Naive B cell (primary cell): ENCODE measurements at regions not wholly inside any gene's neighbourhood (a gene's known extent, or its start where the extent isn't known, plus 50 kb on each side); places are given as distances from the start of the nearest gene placed in this dataset.
"Not testable (repeated sequence)": the region's sequence is repeated elsewhere in the genome, so short reads cannot be mapped to it uniquely, and the experiment has no call there.

Experiments used
- ATAC-seq, 2 donors: fragments of 150-1000 bp; cut with Tn5 transposase; 2 replicates each; pipeline ENCODE4 v1.10.0; 2021; ENCODE audit warnings: low read depth in 2 of 2, mild to moderate bottlenecking in 2 of 2, moderate library complexity in 2 of 2
- DNase-seq: peaks from one replicate; pipeline ENCODE4 v3.0.0; 2022
- H3K27ac Mint-ChIP-seq, 6 donors: one replicate each; pipeline ENCODE4 v1.8.0; 2020 to 2022; ENCODE audit warnings: mild to moderate bottlenecking in 6 of 6, mixed read lengths in 6 of 6, moderate library complexity in 5 of 6, inconsistent platforms in 2 of 6
- H3K27me3 Mint-ChIP-seq, 3 donors: one replicate each; pipeline ENCODE4 v1.8.0; 2021 to 2022; ENCODE audit warnings: mixed read lengths in 3 of 3, mild to moderate bottlenecking in 1 of 3
- H3K36me3 Mint-ChIP-seq, 2 donors: one replicate each; pipeline ENCODE4 v1.8.0; 2020 to 2022; ENCODE audit warnings: mixed read lengths in 2 of 2, inconsistent platforms in 1 of 2, mild to moderate bottlenecking in 1 of 2
- H3K4me1 Mint-ChIP-seq, 3 donors: one replicate each; pipeline ENCODE4 v1.8.0; 2020 to 2022; ENCODE audit warnings: mixed read lengths in 3 of 3, inconsistent platforms in 1 of 3, mild to moderate bottlenecking in 1 of 3, moderate library complexity in 1 of 3
- H3K4me3 Mint-ChIP-seq, 8 donors: one replicate each; pipeline ENCODE4 v1.8.0; 2020 to 2022; ENCODE audit warnings: mild to moderate bottlenecking in 8 of 8, mixed read lengths in 8 of 8, moderate library complexity in 8 of 8, inconsistent platforms in 2 of 8
- H3K9me3 Mint-ChIP-seq, 7 donors: one replicate each; pipeline ENCODE4 v1.8.0; 2020 to 2022; ENCODE audit warnings: mixed read lengths in 7 of 7, mild to moderate bottlenecking in 5 of 7, inconsistent platforms in 2 of 7, moderate library complexity in 1 of 7

GRCh38 chr16:75945916-75946457, 219.7 kb upstream of the CPHXL start:
- Mint-ChIP-seq H3K4me3 (no peak overlapping the region), H3K4me1 (no peaks in the 10 kb centered on the region), H3K36me3 (no peaks in the 10 kb centered on the region), H3K27ac (no peak overlapping the region), H3K27me3 (peaks cover 0 to 4% (median 0%) of the 10 kb centered on the region in 3 donors), H3K9me3 (peaks cover 0 to 3% (median 0%) of the 10 kb centered on the region in 7 donors)
- ATAC-seq = no peak
- no peak for DNase-seq

DNA sequence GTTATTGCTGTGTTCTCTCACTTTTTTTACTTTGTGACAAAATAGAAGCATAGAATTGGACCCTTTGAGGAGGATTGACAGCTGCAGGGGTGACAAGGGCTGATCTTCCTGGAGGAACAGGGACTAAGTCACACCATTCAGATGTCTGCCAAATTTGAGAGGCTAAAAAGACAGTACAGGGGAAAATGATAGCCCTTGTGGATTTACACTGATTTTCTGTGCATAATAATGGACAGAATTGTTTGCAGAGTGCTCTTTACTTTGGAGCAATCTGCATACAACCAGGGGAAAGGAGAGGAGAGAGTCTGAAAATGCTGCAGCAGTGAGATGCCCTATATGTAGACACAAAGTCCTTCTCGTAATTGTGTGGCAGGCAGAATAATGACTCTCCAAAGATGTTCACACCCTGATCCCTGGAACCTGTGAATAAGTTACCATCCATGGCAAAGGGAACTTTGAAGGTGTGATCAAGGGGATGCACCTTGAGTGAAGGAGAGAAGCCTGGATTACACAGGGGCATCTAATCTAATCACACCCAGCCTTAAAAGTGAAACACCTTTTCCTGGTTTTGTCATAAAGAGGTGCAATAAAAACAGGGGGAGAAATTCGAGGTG, 221.4 kb upstream of the CPHXL start:
- Mint-ChIP-seq H3K4me3 (no peak overlapping the region), H3K9me3 (peaks cover 0 to 5% (median 0%) of the 10 kb centered on the region in 7 donors), H3K4me1 (no peaks in the 10 kb centered on the region), H3K27ac (no peak overlapping the region), H3K27me3 (peaks cover 0 to under 1% (median 0%) of the 10 kb centered on the region in 3 donors), H3K36me3 (no peaks in the 10 kb centered on the region)
- DNase-seq = no peak
- ATAC-seq = no peak

DNA sequence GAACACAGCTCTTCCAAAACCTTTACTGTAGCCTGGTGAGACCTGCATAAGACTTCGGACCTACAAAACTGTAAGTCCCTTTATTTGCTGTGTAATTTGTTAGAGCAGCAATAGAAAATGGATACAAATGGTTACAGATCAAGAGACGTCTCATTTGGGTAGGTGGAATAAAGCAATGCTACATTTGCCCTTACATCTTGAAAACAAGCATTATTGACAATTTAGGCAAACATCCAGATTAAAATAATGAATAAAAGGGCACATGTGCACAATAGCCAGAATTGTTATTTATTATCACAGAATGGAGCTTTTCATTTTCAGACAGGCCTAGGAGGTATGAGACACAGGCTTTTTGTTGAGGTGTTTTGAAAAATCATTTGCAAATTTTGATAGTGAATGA, 222.2 kb upstream of the CPHXL start:
- H3K9me3 Mint-ChIP-seq = peaks cover 0 to 5% (median 0%) of the 10 kb centered on the region in 7 donors
- no peak for DNase-seq
- no peak for ATAC-seq
- no peaks in the 10 kb centered on the region for H3K4me1 Mint-ChIP-seq
- H3K4me3 Mint-ChIP-seq = no peak overlapping the region
- no peaks in the 10 kb centered on the region for H3K36me3 Mint-ChIP-seq
- H3K27me3 Mint-ChIP-seq = no peaks in the 10 kb centered on the region
- H3K27ac Mint-ChIP-seq = no peak overlapping the region

- no peak overlapping the region for H3K27ac Mint-ChIP-seq
- no peak for ATAC-seq
- DNase-seq = no peak
- no peaks in the 10 kb centered on the region for H3K36me3 Mint-ChIP-seq
- H3K4me1 Mint-ChIP-seq = no peaks in the 10 kb centered on the region
- peaks cover 0 to 5% (median 0%) of the 10 kb centered on the region in 7 donors for H3K9me3 Mint-ChIP-seq
- no peaks in the 10 kb centered on the region for H3K27me3 Mint-ChIP-seq
- no peak overlapping the region for H3K4me3 Mint-ChIP-seq
Observed at GRCh38 chr16:75948886-75949285, 222.6 kb upstream of the CPHXL start.

GRCh38 chr16:75952124-75952523, 225.8 kb upstream of the CPHXL start:
- no peak overlapping the region for H3K4me3 Mint-ChIP-seq
- no peaks in the 10 kb centered on the region for H3K36me3 Mint-ChIP-seq
- no peak overlapping the region for H3K27ac Mint-ChIP-seq
- ATAC-seq (no peak), DNase-seq (no peak)
- no peaks in the 10 kb centered on the region for H3K27me3 Mint-ChIP-seq
- no peaks in the 10 kb centered on the region for H3K4me1 Mint-ChIP-seq
- peaks cover 0 to 7% (median 0%) of the 10 kb centered on the region in 7 donors for H3K9me3 Mint-ChIP-seq

DNA sequence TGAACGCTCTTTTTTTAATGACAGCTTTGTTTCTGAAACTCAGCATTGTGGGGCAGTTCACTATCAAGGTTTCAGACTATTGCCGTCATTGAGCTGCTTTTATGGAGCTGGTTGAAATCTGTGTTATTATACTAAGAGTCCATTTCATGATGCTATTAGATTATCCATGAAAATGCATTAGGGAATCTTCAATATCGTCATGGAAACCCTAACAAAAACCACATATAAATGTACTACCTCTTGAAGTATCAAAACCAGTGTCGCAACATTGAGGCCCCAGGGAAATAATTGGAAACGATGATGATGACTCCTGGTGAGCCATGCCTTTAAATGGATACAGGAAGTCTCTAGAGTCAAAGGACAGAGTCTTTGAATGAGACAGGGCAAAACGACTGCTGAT, 231.6 kb upstream of the CPHXL start:
- Mint-ChIP-seq H3K4me1 (no peaks in the 10 kb centered on the region), H3K36me3 (no peaks in the 10 kb centered on the region), H3K9me3 (peaks cover 0 to 6% (median 0%) of the 10 kb centered on the region in 7 donors), H3K4me3 (no peak overlapping the region), H3K27ac (no peak overlapping the region), H3K27me3 (no peaks in the 10 kb centered on the region)
- DNase-seq = no peak
- no peak for ATAC-seq

DNA sequence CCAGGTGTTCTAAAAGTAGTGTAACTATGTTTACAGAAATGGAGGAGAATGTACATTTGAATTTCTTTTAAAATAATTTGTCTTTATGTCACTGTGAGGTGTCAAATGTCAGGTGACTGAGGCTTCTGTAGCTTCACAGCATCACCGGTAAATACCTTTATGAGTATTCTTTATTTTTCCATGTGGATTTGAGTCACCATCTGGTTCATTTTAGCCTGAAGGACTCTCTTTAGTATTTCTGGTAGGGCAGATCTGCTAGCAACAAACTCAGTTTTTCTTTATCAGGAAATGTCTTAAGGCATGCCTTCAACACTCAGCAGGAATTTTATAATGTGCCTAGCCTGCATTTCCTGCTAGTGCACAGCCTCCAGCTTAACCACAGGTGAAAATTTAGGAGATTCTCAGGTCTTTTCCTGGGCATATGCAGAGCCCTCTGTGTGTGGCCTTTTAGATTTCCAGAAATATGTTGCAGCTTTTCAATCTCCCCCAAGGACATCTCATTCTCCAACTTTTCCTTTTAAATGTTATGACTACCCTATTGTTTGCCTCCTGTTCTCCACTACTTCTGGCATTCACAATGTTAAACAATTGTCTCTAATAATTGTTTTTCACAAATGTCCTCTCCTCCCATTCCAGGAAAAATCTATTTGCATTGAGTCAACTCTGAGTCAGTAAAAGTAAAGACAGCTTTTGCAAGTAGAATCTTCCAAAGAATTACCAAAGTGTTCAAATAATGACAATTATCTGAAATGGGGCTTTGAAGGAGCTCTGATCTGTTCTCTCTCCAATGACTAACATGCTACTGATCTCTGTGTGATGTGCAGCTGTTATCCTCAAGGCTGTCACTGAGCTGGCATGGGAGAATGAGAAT, 239.4 kb upstream of the CPHXL start:
- Mint-ChIP-seq H3K27ac (no peak overlapping the region), H3K27me3 (no peaks in the 10 kb centered on the region), H3K4me1 (no peaks in the 10 kb centered on the region), H3K4me3 (no peak overlapping the region), H3K9me3 (peaks cover 0 to 4% (median 0%) of the 10 kb centered on the region in 7 donors), H3K36me3 (no peaks in the 10 kb centered on the region)
- ATAC-seq = no peak
- DNase-seq = no peak

DNA sequence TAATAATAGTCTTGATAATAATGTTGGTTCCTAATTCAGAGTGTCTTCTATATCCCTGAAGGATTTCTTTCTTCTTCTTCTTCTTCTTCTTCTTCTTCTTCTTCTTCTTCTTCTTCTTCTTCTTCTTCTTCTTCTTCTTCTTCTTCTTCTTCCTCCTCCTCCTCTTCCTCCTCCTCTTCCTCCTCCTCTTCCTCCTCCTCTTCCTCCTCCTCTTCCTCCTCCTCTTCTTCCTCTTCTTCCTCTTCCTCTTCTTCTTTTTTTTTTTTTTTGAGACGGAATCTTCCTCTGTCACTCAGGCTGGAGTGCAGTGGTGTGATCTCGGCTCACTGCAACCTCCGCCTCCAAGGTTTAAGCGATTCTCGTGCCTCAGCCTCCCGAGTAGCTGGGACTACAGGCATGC, 242.8 kb upstream of the CPHXL start:
- not testable (repeated sequence) for ATAC-seq

GRCh38 chr16:75971334-75971733, 245.0 kb upstream of the CPHXL start:
- no peak for ATAC-seq

More for the DNA sequence above, 242.8 kb upstream of the CPHXL start:
- not testable (repeated sequence) for H3K4me3 Mint-ChIP-seq, H3K27ac Mint-ChIP-seq, H3K27me3 Mint-ChIP-seq, H3K4me1 Mint-ChIP-seq, H3K36me3 Mint-ChIP-seq, H3K9me3 Mint-ChIP-seq, DNase-seq

DNA sequence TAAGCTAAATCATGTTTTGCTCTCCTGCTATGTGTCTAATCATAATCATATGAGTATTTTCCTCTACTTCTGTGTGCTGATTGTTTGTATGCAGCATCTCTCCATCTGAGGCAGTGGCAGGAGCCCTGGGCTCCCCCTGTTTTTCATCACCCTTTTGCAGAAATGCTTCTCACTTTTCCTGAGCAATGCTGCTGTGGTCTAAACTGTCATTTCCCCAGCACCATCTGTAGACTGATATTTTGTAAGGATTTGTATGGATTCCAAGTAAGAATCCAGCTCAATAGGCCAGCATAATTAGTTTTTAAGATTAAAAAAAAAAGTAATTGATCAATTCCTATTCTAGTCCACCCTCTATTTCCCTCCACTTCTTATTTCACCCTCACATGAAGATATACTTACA, 257.0 kb upstream of the CPHXL start:
- no peak overlapping the region for H3K27ac Mint-ChIP-seq
- ATAC-seq (no peak), DNase-seq (no peak)
- H3K4me1 Mint-ChIP-seq = no peaks in the 10 kb centered on the region
- H3K27me3 Mint-ChIP-seq = no peaks in the 10 kb centered on the region
- peaks cover 0 to 6% (median 0%) of the 10 kb centered on the region in 7 donors for H3K9me3 Mint-ChIP-seq
- H3K4me3 Mint-ChIP-seq = no peak overlapping the region
- no peaks in the 10 kb centered on the region for H3K36me3 Mint-ChIP-seq

More at GRCh38 chr16:75971334-75971733, 245.0 kb upstream of the CPHXL start:
- Mint-ChIP-seq H3K4me1 (no peaks in the 10 kb centered on the region), H3K27me3 (no peaks in the 10 kb centered on the region), H3K9me3 (no peaks in the 10 kb centered on the region), H3K27ac (no peak overlapping the region), H3K36me3 (no peaks in the 10 kb centered on the region), H3K4me3 (no peak overlapping the region)
- no peak for DNase-seq

- Mint-ChIP-seq H3K4me1 (no peaks in the 10 kb centered on the region), H3K36me3 (no peaks in the 10 kb centered on the region), H3K9me3 (peaks cover 0 to 7% (median 0%) of the 10 kb centered on the region in 7 donors), H3K27me3 (no peaks in the 10 kb centered on the region), H3K4me3 (no peak overlapping the region), H3K27ac (no peak overlapping the region)
- DNase-seq (no peak), ATAC-seq (no peak)
Observed at GRCh38 chr16:75983741-75984381, 257.6 kb upstream of the CPHXL start.

DNA sequence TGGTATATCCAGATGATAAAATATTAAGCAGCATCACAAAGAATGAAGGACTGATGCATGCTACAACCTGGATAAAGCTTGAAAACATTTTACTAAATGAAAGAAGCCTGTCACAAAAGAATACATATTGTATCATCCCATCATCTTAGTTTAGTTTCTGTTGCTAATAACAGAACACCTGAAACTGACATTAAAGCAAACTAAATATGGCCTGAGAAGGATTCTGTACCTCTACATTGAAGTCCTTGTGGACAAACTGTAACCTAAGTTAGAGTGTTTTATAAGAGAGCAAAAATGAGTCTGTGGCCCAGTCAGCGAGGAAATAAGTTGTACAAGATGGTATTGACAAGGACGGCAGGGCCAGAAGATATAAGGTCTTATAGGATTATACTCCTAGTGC, 261.0 kb upstream of the CPHXL start:
- Mint-ChIP-seq H3K4me3 (peak overlapping the region in 1 of 8 donors; percentile 6), H3K9me3 (peaks cover 0 to 15% (median 0%) of the 10 kb centered on the region in 7 donors), H3K4me1 (no peaks in the 10 kb centered on the region), H3K27me3 (no peaks in the 10 kb centered on the region), H3K36me3 (no peaks in the 10 kb centered on the region), H3K27ac (no peak overlapping the region)
- no peak for DNase-seq
- no peak for ATAC-seq

- no peaks in the 10 kb centered on the region for H3K27me3 Mint-ChIP-seq
- H3K4me3 Mint-ChIP-seq = no peak overlapping the region
- peaks cover 0 to 9% (median 4%) of the 10 kb centered on the region in 7 donors for H3K9me3 Mint-ChIP-seq
- DNase-seq = no peak
- no peak for ATAC-seq
- H3K27ac Mint-ChIP-seq = no peak overlapping the region
- H3K36me3 Mint-ChIP-seq = no peaks in the 10 kb centered on the region
- no peaks in the 10 kb centered on the region for H3K4me1 Mint-ChIP-seq
Observed at GRCh38 chr16:75996491-75996890, 270.2 kb upstream of the CPHXL start.
